ENCODE measurements at regions not wholly inside any gene's neighbourhood (a gene's known extent, or its start where the extent isn't known, plus 50 kb on each side); places are given as distances from the start of the nearest gene placed in this dataset.
"Not testable (repeated sequence)": the region's sequence is repeated elsewhere in the genome, so short reads cannot be mapped to it uniquely, and the experiment has no call there.

GRCh38 chr9:7316967-7317366, 482.6 kb downstream of the DMAC1 start:
- H3K4me3 ChIP-seq (ENCODE audit: low read depth, low read length): no peak overlapping the region
- no peak for TF ChIP-seq CTCF (IDR thresholded peaks at IDR 0.05; ENCODE audit: low read depth, low read length, missing control alignments)
- DNase-seq (ENCODE audit: low read depth): no peak
- in situ Hi-C loops (cut with HindIII; ENCODE audit: low sequenced_read_pairs): no loop called here

DNA sequence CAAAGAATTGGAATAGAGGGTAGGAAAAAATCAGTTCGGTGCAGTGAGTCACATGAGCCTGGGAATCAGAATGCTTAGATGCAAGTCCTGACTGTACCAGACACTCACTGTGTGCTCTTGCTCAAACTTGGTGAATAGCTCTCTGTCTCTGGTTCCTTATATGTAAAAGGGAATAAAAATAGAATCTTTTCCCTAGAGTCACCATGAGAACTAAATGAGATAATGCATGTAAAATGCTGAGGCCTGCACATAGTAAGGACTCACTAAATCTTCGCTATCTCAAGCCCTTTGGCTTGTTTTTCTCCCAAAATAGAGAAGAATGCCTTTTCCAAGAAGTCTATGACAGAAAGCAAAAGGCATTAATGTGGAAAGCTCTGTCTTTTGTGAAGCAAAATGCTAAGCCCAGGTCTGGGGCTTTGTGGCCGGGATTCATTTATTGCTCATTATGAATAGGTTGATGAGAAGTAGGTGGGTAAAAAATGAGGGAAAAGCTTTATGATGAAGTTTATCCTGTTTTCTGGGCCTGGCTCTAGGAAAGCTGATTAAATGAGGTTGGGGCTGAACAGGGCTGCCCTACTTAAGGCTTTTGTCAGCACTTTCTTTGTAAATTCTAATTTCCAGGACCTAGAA, 483.3 kb downstream of the DMAC1 start:
- in situ Hi-C loops (cut with HindIII; ENCODE audit: low sequenced_read_pairs): no loop called here
- no peak overlapping the region for H3K4me3 ChIP-seq (ENCODE audit: low read depth, low read length)
- TF ChIP-seq CTCF (IDR thresholded peaks at IDR 0.05; ENCODE audit: low read depth, low read length, missing control alignments): no peak
- DNase-seq (ENCODE audit: low read depth): no peak

GRCh38 chr9:7315746-7316145, 483.8 kb downstream of the DMAC1 start:
- in situ Hi-C loops (cut with HindIII; ENCODE audit: low sequenced_read_pairs): no loop called here
- no peak for TF ChIP-seq CTCF (IDR thresholded peaks at IDR 0.05; ENCODE audit: low read depth, low read length, missing control alignments)
- DNase-seq (ENCODE audit: low read depth): no peak
- H3K4me3 ChIP-seq (ENCODE audit: low read depth, low read length): no peak overlapping the region

DNA sequence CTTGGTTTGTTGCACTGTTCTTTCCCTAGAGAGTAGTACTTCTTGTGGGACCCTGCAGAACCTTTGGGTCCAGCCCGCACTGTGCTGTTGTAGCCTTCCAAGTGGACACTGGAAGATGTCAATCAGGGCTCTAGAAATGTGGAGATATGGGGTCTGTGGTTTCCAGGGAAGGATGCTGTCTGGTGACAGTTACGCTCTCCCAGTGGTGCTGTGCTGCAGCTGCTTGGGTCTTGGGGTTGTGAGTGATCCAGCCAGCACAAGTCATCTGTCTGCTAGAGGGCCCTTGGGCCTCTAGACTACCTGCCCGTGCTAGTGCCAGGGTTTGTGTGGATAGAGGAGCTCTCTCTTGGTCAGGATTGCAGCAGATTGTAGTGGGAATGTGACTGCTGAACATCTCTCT, 484.5 kb downstream of the DMAC1 start:
- DNase-seq (ENCODE audit: low read depth): no peak
- in situ Hi-C loops (cut with HindIII; ENCODE audit: low sequenced_read_pairs): no loop called here
- no peak for TF ChIP-seq CTCF (IDR thresholded peaks at IDR 0.05; ENCODE audit: low read depth, low read length, missing control alignments)
- H3K4me3 ChIP-seq (ENCODE audit: low read depth, low read length): no peak overlapping the region

- in situ Hi-C loops (cut with HindIII; ENCODE audit: low sequenced_read_pairs): no loop called here
- DNase-seq (ENCODE audit: low read depth): no peak
- H3K4me3 ChIP-seq (ENCODE audit: low read depth, low read length): no peak overlapping the region
- no peak for TF ChIP-seq CTCF (IDR thresholded peaks at IDR 0.05; ENCODE audit: low read depth, low read length, missing control alignments)
Measured at GRCh38 chr9:7313389-7313788, 486.2 kb downstream of the DMAC1 start.

- in situ Hi-C loops (cut with HindIII; ENCODE audit: low sequenced_read_pairs); DNase-seq (ENCODE audit: low read depth); H3K4me3 ChIP-seq (ENCODE audit: low read depth, low read length): not testable (repeated sequence)
Measured at GRCh38 chr9:7309051-7309450, 490.5 kb downstream of the DMAC1 start.

GRCh38 chr9:7305677-7306076, 493.9 kb downstream of the DMAC1 start:
- in situ Hi-C loops (cut with HindIII; ENCODE audit: low sequenced_read_pairs): no loop called here
- no peak for TF ChIP-seq CTCF (IDR thresholded peaks at IDR 0.05; ENCODE audit: low read depth, low read length, missing control alignments)
- H3K4me3 ChIP-seq (ENCODE audit: low read depth, low read length): no peak overlapping the region
- DNase-seq (ENCODE audit: low read depth): no peak

Data from astrocyte of the cerebellum (primary cell).